ENCODE measurements at regions not wholly inside any gene's neighbourhood (a gene's known extent, or its start where the extent isn't known, plus 50 kb on each side); places are given as distances from the start of the nearest gene placed in this dataset.

DNA sequence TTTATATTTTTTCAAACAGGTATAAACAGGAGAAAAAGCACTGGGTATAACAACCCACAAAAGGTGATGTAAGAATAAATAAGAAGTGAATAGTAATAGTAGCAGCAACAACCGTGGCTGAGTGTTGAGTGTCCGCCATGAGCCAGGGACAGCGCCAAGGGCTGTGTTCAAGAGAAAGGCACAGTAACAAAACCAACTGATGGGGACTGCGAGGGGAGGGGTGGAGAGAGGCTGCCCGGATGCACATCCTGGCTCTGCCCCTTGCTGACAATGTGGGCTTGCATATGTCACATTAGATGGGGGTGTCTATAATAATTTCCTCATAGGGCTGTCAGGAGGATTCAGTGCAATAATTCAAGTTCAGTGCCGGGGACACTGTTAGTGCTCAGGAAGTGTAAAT, 912.4 kb downstream of the VRK1 start:
- TF ChIP-seq GABPA (IDR thresholded peaks at IDR 0.05; ENCODE audit: low read depth) (no peak), SPI1 (IDR thresholded peaks at IDR 0.05; ENCODE audit: borderline replicate concordance, low read depth) (no peak), POLR2AphosphoS5 (IDR thresholded peaks at IDR 0.05; ENCODE audit: low read depth) (no peak)
- TF ChIP-seq, protein P1, sequence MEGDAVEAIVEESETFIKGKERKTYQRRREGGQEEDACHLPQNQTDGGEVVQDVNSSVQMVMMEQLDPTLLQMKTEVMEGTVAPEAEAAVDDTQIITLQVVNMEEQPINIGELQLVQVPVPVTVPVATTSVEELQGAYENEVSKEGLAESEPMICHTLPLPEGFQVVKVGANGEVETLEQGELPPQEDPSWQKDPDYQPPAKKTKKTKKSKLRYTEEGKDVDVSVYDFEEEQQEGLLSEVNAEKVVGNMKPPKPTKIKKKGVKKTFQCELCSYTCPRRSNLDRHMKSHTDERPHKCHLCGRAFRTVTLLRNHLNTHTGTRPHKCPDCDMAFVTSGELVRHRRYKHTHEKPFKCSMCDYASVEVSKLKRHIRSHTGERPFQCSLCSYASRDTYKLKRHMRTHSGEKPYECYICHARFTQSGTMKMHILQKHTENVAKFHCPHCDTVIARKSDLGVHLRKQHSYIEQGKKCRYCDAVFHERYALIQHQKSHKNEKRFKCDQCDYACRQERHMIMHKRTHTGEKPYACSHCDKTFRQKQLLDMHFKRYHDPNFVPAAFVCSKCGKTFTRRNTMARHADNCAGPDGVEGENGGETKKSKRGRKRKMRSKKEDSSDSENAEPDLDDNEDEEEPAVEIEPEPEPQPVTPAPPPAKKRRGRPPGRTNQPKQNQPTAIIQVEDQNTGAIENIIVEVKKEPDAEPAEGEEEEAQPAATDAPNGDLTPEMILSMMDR (IDR thresholded peaks at IDR 0.05; ENCODE audit: insufficient read depth, low read length): no peak
- TF ChIP-seq, protein P2, sequence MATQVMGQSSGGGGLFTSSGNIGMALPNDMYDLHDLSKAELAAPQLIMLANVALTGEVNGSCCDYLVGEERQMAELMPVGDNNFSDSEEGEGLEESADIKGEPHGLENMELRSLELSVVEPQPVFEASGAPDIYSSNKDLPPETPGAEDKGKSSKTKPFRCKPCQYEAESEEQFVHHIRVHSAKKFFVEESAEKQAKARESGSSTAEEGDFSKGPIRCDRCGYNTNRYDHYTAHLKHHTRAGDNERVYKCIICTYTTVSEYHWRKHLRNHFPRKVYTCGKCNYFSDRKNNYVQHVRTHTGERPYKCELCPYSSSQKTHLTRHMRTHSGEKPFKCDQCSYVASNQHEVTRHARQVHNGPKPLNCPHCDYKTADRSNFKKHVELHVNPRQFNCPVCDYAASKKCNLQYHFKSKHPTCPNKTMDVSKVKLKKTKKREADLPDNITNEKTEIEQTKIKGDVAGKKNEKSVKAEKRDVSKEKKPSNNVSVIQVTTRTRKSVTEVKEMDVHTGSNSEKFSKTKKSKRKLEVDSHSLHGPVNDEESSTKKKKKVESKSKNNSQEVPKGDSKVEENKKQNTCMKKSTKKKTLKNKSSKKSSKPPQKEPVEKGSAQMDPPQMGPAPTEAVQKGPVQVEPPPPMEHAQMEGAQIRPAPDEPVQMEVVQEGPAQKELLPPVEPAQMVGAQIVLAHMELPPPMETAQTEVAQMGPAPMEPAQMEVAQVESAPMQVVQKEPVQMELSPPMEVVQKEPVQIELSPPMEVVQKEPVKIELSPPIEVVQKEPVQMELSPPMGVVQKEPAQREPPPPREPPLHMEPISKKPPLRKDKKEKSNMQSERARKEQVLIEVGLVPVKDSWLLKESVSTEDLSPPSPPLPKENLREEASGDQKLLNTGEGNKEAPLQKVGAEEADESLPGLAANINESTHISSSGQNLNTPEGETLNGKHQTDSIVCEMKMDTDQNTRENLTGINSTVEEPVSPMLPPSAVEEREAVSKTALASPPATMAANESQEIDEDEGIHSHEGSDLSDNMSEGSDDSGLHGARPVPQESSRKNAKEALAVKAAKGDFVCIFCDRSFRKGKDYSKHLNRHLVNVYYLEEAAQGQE (IDR thresholded peaks at IDR 0.05; ENCODE audit: insufficient replicate concordance, low read depth): no peak
- no peak overlapping the region for H3K4me3 ChIP-seq (replicated peaks; ENCODE audit: insufficient read depth, low read length)
- no peak for DNase-seq (ENCODE audit: low read depth in 1 of 2, low spot score in 1 of 2)
- no peaks in the 10 kb centered on the region for H3K27me3 ChIP-seq (ENCODE audit: insufficient read depth, poor library complexity, severe bottlenecking)
- H3K27ac ChIP-seq (replicated peaks): no peak overlapping the region

DNA sequence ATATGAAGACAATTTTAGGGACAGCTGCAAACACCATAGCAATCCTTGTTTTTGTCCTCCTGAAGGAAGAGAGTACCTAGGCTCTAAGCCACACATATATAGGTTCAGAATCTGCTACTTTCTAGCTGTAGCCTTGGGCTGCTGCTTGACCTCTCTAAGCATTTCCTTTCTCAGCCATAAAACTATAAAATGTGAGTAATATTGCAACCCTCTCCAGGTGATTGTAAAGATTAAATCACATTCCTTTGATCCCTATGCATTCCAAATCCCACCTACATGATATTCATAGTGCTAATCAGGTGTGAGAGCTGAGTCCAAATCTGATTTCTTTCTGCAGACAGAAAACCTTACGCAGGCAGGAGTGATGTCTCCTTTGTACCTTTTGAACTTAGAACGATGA, 913.5 kb downstream of the VRK1 start:
- H3K27me3 ChIP-seq (ENCODE audit: insufficient read depth, poor library complexity, severe bottlenecking): no peaks in the 10 kb centered on the region
- no peak overlapping the region for H3K27ac ChIP-seq (replicated peaks)
- TF ChIP-seq GABPA (IDR thresholded peaks at IDR 0.05; ENCODE audit: low read depth) (no peak), SPI1 (IDR thresholded peaks at IDR 0.05; ENCODE audit: borderline replicate concordance, low read depth) (no peak), POLR2AphosphoS5 (IDR thresholded peaks at IDR 0.05; ENCODE audit: low read depth) (no peak)
- TF ChIP-seq, protein P2 (IDR thresholded peaks at IDR 0.05; ENCODE audit: insufficient replicate concordance, low read depth): no peak
- TF ChIP-seq, protein P1 (IDR thresholded peaks at IDR 0.05; ENCODE audit: insufficient read depth, low read length): no peak
- DNase-seq (ENCODE audit: low read depth in 1 of 2, low spot score in 1 of 2): no peak
- no peak overlapping the region for H3K4me3 ChIP-seq (replicated peaks; ENCODE audit: insufficient read depth, low read length)

DNA sequence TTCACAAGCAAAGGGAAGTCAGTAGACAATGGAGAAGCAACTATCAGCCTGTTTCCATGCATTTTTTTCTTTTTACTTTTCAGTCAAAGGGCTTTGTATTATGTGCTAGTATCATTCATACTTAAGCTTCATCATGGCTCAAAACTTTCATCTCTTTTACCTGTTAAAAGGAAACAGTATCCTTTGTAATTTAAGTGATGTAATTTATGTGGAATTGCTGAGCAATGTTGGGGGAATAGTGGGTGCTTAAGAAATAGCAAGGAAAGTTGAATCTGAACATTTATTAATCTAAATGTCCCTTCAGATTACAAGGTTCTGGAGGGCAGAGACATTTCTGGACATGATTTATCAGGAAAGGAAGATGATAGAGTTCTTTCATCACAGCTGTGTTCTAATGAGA, 915.3 kb downstream of the VRK1 start:
- TF ChIP-seq, protein P1 (IDR thresholded peaks at IDR 0.05; ENCODE audit: insufficient read depth, low read length): no peak
- TF ChIP-seq SPI1 (IDR thresholded peaks at IDR 0.05; ENCODE audit: borderline replicate concordance, low read depth) (no peak), GABPA (IDR thresholded peaks at IDR 0.05; ENCODE audit: low read depth) (no peak), POLR2AphosphoS5 (IDR thresholded peaks at IDR 0.05; ENCODE audit: low read depth) (no peak)
- TF ChIP-seq, protein P2 (IDR thresholded peaks at IDR 0.05; ENCODE audit: insufficient replicate concordance, low read depth): no peak
- Histone ChIP-seq H3K4me3 (replicated peaks; ENCODE audit: insufficient read depth, low read length) (no peak overlapping the region), H3K27me3 (ENCODE audit: insufficient read depth, poor library complexity, severe bottlenecking) (no peaks in the 10 kb centered on the region), H3K27ac (replicated peaks) (no peak overlapping the region)
- no peak for DNase-seq (ENCODE audit: low read depth in 1 of 2, low spot score in 1 of 2)
